Memory B cell (primary cell): ENCODE measurements at regions not wholly inside any gene's neighbourhood (a gene's known extent, or its start where the extent isn't known, plus 50 kb on each side); places are given as distances from the start of the nearest gene placed in this dataset.
"Not testable (repeated sequence)": the region's sequence is repeated elsewhere in the genome, so short reads cannot be mapped to it uniquely, and the experiment has no call there.

Source experiments
- ATAC-seq: fragments of 150-1000 bp; cut with Tn5 transposase; 2 replicates; pipeline ENCODE4 v1.10.0; 2021; ENCODE audit warnings: low read depth, mild to moderate bottlenecking, moderate library complexity
- DNase-seq, 2 donors: peaks; one replicate each; pipeline ENCODE4 v3.0.0; 2022; ENCODE audit warnings: low spot score in 2 of 2
- H3K27ac Mint-ChIP-seq: one replicate; pipeline ENCODE4 v1.8.0; 2022; ENCODE audit warnings: mild to moderate bottlenecking, moderate library complexity, mixed read lengths
- H3K27me3 Mint-ChIP-seq: one replicate; pipeline ENCODE4 v1.8.0; 2022; ENCODE audit warnings: mixed read lengths
- H3K36me3 Mint-ChIP-seq: one replicate; pipeline ENCODE4 v1.8.0; 2022; ENCODE audit warnings: mild to moderate bottlenecking, mixed read lengths
- H3K4me1 Mint-ChIP-seq: one replicate; pipeline ENCODE4 v1.8.0; 2022; ENCODE audit warnings: mixed read lengths
- H3K4me3 Mint-ChIP-seq: one replicate; pipeline ENCODE4 v1.8.0; 2022; ENCODE audit warnings: mild to moderate bottlenecking, moderate library complexity, mixed read lengths
- H3K9me3 Mint-ChIP-seq: one replicate; pipeline ENCODE4 v1.8.0; 2022; ENCODE audit warnings: mixed read lengths

- no peak for ATAC-seq
- H3K9me3 Mint-ChIP-seq: peaks cover 5% of the 10 kb centered on the region
- no peaks in the 10 kb centered on the region for H3K4me1 Mint-ChIP-seq
- DNase-seq: no peak
- H3K27ac Mint-ChIP-seq: no peak overlapping the region
- H3K36me3 Mint-ChIP-seq: no peaks in the 10 kb centered on the region
- no peak overlapping the region for H3K4me3 Mint-ChIP-seq
- peaks cover 1% of the 10 kb centered on the region for H3K27me3 Mint-ChIP-seq
These were observed 191.2 kb downstream of the SEMA6D start for GRCh38 chr15:47908486-47908885.

DNA sequence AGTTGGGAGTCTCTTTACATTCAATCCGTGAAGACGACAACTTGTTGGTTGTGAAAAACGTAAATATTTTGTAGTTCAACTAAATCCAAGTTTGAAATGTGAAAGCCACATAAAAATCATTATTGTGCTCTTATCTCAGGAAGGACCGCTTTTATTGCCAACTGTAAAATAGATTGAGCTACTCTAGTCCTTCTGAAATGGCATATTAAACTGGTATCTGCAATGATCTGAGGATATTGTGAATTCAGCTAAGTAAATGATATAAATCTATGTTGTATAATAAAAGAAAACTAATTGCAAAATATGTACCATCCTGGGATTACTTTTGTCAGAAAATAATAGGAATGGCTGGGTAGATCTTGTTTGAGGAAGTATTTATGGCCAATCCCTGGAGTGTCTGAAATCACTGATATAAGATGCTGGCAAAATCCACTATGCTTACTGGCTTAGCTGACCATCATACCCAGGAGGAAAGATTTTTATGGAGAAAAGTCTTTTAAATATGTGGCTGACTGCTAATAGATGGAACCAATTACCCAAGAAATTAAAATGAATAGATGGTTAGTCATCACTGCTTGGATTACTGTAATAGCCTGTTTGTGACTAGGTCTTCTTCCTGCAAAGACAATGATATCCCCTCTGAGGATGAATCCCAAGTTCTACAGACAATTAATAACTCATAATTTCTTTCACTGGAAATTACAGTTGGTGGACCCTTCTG lies 191.8 kb downstream of the SEMA6D start:
- Mint-ChIP-seq H3K27ac (no peak overlapping the region), H3K36me3 (no peaks in the 10 kb centered on the region), H3K4me3 (no peak overlapping the region), H3K27me3 (peaks cover 1% of the 10 kb centered on the region), H3K4me1 (no peaks in the 10 kb centered on the region), H3K9me3 (peaks cover 3% of the 10 kb centered on the region)
- ATAC-seq (no peak), DNase-seq (no peak)

GRCh38 chr15:47912910-47913309 lies 195.6 kb downstream of the SEMA6D start:
- not testable (repeated sequence) for H3K4me3 Mint-ChIP-seq, DNase-seq, H3K27ac Mint-ChIP-seq, ATAC-seq, H3K36me3 Mint-ChIP-seq, H3K9me3 Mint-ChIP-seq, H3K27me3 Mint-ChIP-seq, H3K4me1 Mint-ChIP-seq

DNA sequence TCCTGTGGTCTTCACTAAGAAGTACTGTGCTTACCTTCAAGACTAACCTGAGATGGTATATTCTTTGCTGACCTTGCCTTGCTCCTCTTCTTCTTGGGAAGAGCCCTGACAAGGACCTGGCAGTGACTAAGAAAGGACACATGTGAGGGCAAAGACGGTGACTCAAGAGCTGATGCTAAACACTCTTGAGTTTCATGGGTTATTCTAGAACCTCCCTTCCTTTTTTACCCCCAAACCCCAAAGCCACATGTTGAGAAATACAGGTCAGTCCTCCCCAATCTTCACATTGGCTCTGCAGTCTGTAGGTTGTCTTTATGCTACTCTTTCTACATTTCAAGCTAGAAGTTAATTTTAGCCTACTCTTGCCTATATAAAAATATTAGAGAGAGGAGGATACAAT lies 200.6 kb downstream of the SEMA6D start:
- ATAC-seq (no peak), DNase-seq (no peak)
- no peaks in the 10 kb centered on the region for H3K36me3 Mint-ChIP-seq
- no peak overlapping the region for H3K4me3 Mint-ChIP-seq
- peaks cover 5% of the 10 kb centered on the region for H3K27me3 Mint-ChIP-seq
- H3K4me1 Mint-ChIP-seq: no peaks in the 10 kb centered on the region
- H3K9me3 Mint-ChIP-seq: no peaks in the 10 kb centered on the region
- H3K27ac Mint-ChIP-seq: no peak overlapping the region

DNA sequence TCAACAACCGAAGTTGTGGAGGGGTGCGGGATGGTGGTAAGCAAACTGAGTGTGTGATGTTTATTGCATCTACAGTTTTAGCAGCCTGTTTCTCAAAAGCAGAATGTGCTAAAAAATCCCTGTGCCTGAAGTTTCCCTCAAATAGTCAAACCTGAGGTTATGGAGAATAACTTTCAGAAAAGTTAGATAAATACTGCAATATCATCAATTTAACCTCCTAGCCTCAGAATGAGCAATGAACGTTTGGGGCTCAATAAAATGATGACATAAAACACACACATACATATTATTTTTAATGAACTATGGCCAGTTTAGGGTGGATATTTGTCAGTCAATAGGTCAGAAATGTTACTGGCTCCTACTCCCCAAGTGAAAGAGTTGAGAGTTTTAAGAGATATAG lies 201.6 kb downstream of the SEMA6D start:
- H3K27ac Mint-ChIP-seq: no peak overlapping the region
- no peak overlapping the region for H3K4me3 Mint-ChIP-seq
- no peak for DNase-seq
- no peaks in the 10 kb centered on the region for H3K9me3 Mint-ChIP-seq
- no peaks in the 10 kb centered on the region for H3K36me3 Mint-ChIP-seq
- H3K27me3 Mint-ChIP-seq: peaks cover 5% of the 10 kb centered on the region
- H3K4me1 Mint-ChIP-seq: no peaks in the 10 kb centered on the region
- no peak for ATAC-seq

- Mint-ChIP-seq H3K27me3 (peaks cover 2% of the 10 kb centered on the region), H3K4me1 (no peaks in the 10 kb centered on the region), H3K9me3 (no peaks in the 10 kb centered on the region), H3K36me3 (no peaks in the 10 kb centered on the region), H3K27ac (no peak overlapping the region), H3K4me3 (no peak overlapping the region)
- DNase-seq (no peak), ATAC-seq (no peak)
These were observed 196.4 kb upstream of the SLC24A5 start for GRCh38 chr15:47924381-47924780.

DNA sequence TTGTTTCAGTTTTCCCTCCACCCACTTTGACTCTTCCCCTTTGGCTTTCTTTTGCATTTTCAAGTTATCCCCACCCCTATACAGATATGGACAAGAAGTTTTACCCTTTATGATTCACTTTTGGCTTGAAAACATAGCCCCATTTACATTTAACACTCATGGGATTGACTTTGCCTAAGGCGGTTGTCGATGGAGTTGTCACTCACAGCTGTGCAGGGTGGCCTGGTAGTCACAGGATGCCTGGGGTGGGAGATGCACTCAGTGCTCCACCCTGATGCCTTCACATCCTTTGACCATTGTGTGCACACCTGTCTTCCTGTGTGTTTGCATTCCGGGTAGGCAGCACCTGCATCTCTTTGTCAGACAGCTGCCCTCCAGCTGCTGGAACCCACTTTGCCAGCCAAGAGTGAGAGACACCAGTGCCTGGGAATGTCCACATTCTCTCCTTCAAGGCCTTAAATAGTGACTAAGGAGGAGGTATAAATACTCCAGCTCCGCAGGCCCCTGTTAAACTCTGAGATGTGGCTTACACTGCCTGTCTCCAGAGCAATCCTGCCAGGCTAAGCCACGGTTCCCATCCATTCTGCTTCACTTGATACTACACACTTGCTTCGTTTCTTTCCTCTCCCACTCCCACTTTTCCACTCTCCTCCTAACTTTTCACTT lies 191.5 kb upstream of the SLC24A5 start:
- DNase-seq (no peak), ATAC-seq (no peak)
- H3K36me3 Mint-ChIP-seq: no peaks in the 10 kb centered on the region
- no peaks in the 10 kb centered on the region for H3K4me1 Mint-ChIP-seq
- H3K4me3 Mint-ChIP-seq: no peak overlapping the region
- H3K9me3 Mint-ChIP-seq: no peaks in the 10 kb centered on the region
- H3K27ac Mint-ChIP-seq: no peak overlapping the region
- peaks cover 6% of the 10 kb centered on the region for H3K27me3 Mint-ChIP-seq

DNA sequence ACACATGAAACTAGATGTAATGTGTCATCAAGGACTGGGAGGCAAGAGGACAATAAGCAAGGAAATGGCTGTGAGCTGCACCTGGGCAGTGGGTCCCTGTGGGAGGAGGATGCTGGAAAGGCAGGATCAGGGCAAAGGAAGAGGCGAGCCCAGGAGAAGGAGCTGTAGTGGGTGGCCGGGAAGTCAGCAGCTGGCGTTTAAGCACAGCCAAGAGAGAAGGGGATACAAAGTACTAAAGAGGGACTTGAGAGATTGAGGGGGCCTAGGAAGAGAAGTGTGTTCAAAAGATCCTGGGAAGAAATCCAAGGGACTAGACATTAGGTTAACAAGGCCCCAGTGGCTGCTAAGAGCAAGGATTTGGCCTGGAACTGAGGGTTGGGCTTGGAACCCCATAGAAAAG lies 188.5 kb upstream of the SLC24A5 start:
- H3K4me1 Mint-ChIP-seq: no peaks in the 10 kb centered on the region
- H3K27ac Mint-ChIP-seq: no peak overlapping the region
- no peak overlapping the region for H3K4me3 Mint-ChIP-seq
- H3K27me3 Mint-ChIP-seq: peaks cover 15% of the 10 kb centered on the region
- H3K36me3 Mint-ChIP-seq: no peaks in the 10 kb centered on the region
- DNase-seq: no peak
- no peak for ATAC-seq
- H3K9me3 Mint-ChIP-seq: no peaks in the 10 kb centered on the region

- DNase-seq (no peak), ATAC-seq (no peak)
- Mint-ChIP-seq H3K27me3 (peaks cover 21% of the 10 kb centered on the region), H3K4me3 (no peak overlapping the region), H3K9me3 (no peaks in the 10 kb centered on the region), H3K36me3 (no peaks in the 10 kb centered on the region), H3K4me1 (no peaks in the 10 kb centered on the region), H3K27ac (no peak overlapping the region)
These were observed 187.7 kb upstream of the SLC24A5 start for GRCh38 chr15:47932951-47933641.

DNA sequence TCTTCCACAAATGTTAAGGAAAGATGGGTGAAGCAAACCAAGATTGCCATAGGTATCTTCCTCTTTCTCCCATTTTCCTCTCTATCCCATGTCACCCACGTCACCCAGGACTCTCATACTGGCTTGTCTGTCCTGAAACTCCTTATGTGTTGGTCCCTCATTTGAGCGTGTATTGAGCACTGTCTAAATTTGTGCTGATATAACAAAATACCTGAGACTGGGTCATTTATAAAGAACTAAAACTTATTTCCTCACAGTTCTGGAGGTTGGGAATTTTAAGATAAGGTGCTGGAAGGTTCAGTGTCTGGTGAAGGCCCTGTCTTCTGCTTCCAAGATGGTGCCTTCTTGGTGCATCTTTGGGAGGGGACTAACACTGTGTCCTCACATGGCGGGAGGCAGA lies 186.9 kb upstream of the SLC24A5 start:
- Mint-ChIP-seq H3K4me1 (no peaks in the 10 kb centered on the region), H3K4me3 (no peak overlapping the region), H3K27ac (no peak overlapping the region), H3K27me3 (peaks cover 21% of the 10 kb centered on the region), H3K36me3 (no peaks in the 10 kb centered on the region), H3K9me3 (no peaks in the 10 kb centered on the region)
- no peak for DNase-seq
- ATAC-seq: no peak

GRCh38 chr15:47934342-47934741 lies 186.4 kb upstream of the SLC24A5 start:
- Mint-ChIP-seq H3K4me1 (no peaks in the 10 kb centered on the region), H3K36me3 (no peaks in the 10 kb centered on the region), H3K9me3 (no peaks in the 10 kb centered on the region), H3K27ac (no peak overlapping the region), H3K4me3 (no peak overlapping the region), H3K27me3 (peaks cover 21% of the 10 kb centered on the region)
- DNase-seq: no peak
- no peak for ATAC-seq

- no peak overlapping the region for H3K4me3 Mint-ChIP-seq
These were observed 183.0 kb upstream of the SLC24A5 start for GRCh38 chr15:47937834-47938233.

GRCh38 chr15:47944637-47945288 lies 176.0 kb upstream of the SLC24A5 start:
- Mint-ChIP-seq H3K4me3 (no peak overlapping the region), H3K9me3 (no peaks in the 10 kb centered on the region), H3K4me1 (no peaks in the 10 kb centered on the region), H3K27ac (no peak overlapping the region), H3K27me3 (no peaks in the 10 kb centered on the region), H3K36me3 (no peaks in the 10 kb centered on the region)
- ATAC-seq (no peak), DNase-seq (no peak)

More at GRCh38 chr15:47937834-47938233, 183.0 kb upstream of the SLC24A5 start:
- no peak for DNase-seq
- Mint-ChIP-seq H3K4me1 (no peaks in the 10 kb centered on the region), H3K9me3 (no peaks in the 10 kb centered on the region), H3K36me3 (no peaks in the 10 kb centered on the region), H3K27me3 (peaks cover 15% of the 10 kb centered on the region), H3K27ac (no peak overlapping the region)
- ATAC-seq: no peak
